HEK293 (cell line): ENCODE measurements at regions not wholly inside any gene's neighbourhood (a gene's known extent, or its start where the extent isn't known, plus 50 kb on each side); places are given as distances from the start of the nearest gene placed in this dataset.

Experiments used
- CTCF ChIA-PET: fragments of 350-600 bp; formaldehyde crosslinking; extraction: SDS; loops from one replicate; lab custom pipeline; 2021; ENCODE audit warnings: antibody characterized with exemption; lab: Yijun Ruan, JAX
- POLR2A ChIA-PET: fragments of 300-600 bp; formaldehyde crosslinking; extraction: SDS; loops from one replicate; lab custom pipeline; 2020; ENCODE audit warnings: antibody characterized with exemption, inconsistent platforms; lab: Yijun Ruan, JAX
- H3K27ac ChIP-seq: fragments of 200-500 bp; sonication (Bioruptor generic); 2 replicates; pipeline ENCODE4 v1.5.1; 2014; ENCODE audit warnings: low read depth, low read length, control low read depth, inconsistent platforms; ENCODE audit errors: extremely low read depth
- H3K36me3 ChIP-seq, 2 experiments: fragments of 200-500 bp in 1 of 2; sonication (Bioruptor generic) in 1 of 2; 1 replicate in 1 of 2; 2 replicates in 1 of 2; pipeline ENCODE4 v1.5.1; 2014 to 2017; ENCODE audit warnings: inconsistent platforms in 2 of 2, low read length in 2 of 2; ENCODE audit not compliant: control insufficient read depth in 2 of 2, insufficient read depth in 1 of 2
- H3K4me1 ChIP-seq: fragments of 200-500 bp; sonication (Bioruptor generic); 2 replicates; pipeline ENCODE4 v1.5.1; 2014; ENCODE audit warnings: mild to moderate bottlenecking, low read length, inconsistent platforms; ENCODE audit not compliant: control insufficient read depth, insufficient read depth
- H3K4me3 ChIP-seq: 2 replicates; pipeline ENCODE4 v1.5.1; 2011; ENCODE audit warnings: low read depth, mild to moderate bottlenecking, control low read depth, low read length, moderate library complexity
- H3K9me3 ChIP-seq: fragments of 200-500 bp; sonication (Bioruptor generic); 2 replicates; pipeline ENCODE4 v1.5.1; 2014; ENCODE audit warnings: low read depth, low read length, inconsistent platforms; ENCODE audit not compliant: control insufficient read depth, insufficient read depth
- BCL11A ChIP-seq: fragments of 450-650 bp; formaldehyde crosslinking; IDR thresholded peaks from 2 replicates; pipeline ENCODE4 v1.5.1; 2016; ENCODE audit warnings: low read depth, missing biosample characterization, missing genetic modification characterization
- CTCF ChIP-seq: fragments of 450-650 bp; formaldehyde crosslinking; IDR thresholded peaks from 2 replicates; pipeline ENCODE4 v1.5.1; 2016; ENCODE audit warnings: missing biosample characterization, missing genetic modification characterization
- ELK4 ChIP-seq: IDR thresholded peaks from 2 replicates; pipeline ENCODE4 v1.6.1; 2011; ENCODE audit warnings: mild to moderate bottlenecking, low read depth, low read length, borderline replicate concordance
- GLI2 ChIP-seq: fragments of 450-650 bp; formaldehyde crosslinking; IDR thresholded peaks from 2 replicates; pipeline ENCODE4; 2017; ENCODE audit warnings: missing biosample characterization, missing genetic modification characterization, low read depth, borderline replicate concordance
- HOXA7 ChIP-seq: sonication (generic); formaldehyde crosslinking; IDR thresholded peaks from 2 replicates; pipeline ENCODE4 v1.8.1; 2022; ENCODE audit warnings: missing genetic modification reagents, borderline replicate concordance
- ZNF184 ChIP-seq: fragments of 450-650 bp; IDR thresholded peaks from 2 replicates; pipeline ENCODE4 v1.5.1; 2018; ENCODE audit warnings: missing biosample characterization, mild to moderate bottlenecking, missing genetic modification characterization
- ZNF292 ChIP-seq: fragments of 450-650 bp; formaldehyde crosslinking; IDR thresholded peaks from 2 replicates; pipeline ENCODE4 v1.5.1; 2016; ENCODE audit warnings: low read depth, missing biosample characterization, missing genetic modification characterization, borderline replicate concordance
- ZNF302 ChIP-seq: fragments of 450-650 bp; formaldehyde crosslinking; IDR thresholded peaks from 2 replicates; pipeline ENCODE4 v1.5.1; 2016; ENCODE audit warnings: missing biosample characterization, missing genetic modification characterization, low read depth
- ZNF398 ChIP-seq: fragments of 450-650 bp; formaldehyde crosslinking; IDR thresholded peaks from 2 replicates; pipeline ENCODE4 v1.5.1; 2017; ENCODE audit warnings: missing biosample characterization, missing genetic modification characterization
- ZNF404 ChIP-seq: fragments of 450-650 bp; formaldehyde crosslinking; IDR thresholded peaks from 2 replicates; pipeline ENCODE4 v1.5.1; 2017; ENCODE audit warnings: missing biosample characterization, missing genetic modification characterization
- ZNF488 ChIP-seq: fragments of 450-650 bp; formaldehyde crosslinking; IDR thresholded peaks from 2 replicates; pipeline ENCODE4 v1.5.1; 2016; ENCODE audit warnings: missing biosample characterization, missing genetic modification characterization
- ZNF513 ChIP-seq: fragments of 450-650 bp; IDR thresholded peaks from 2 replicates; pipeline ENCODE4 v1.5.1; 2018; ENCODE audit warnings: missing biosample characterization, missing genetic modification characterization
- ZNF561 ChIP-seq: fragments of 450-650 bp; IDR thresholded peaks from 2 replicates; pipeline ENCODE4 v1.5.1; 2018; ENCODE audit warnings: missing biosample characterization, missing genetic modification characterization, borderline replicate concordance
- ZNF623 ChIP-seq: fragments of 450-650 bp; formaldehyde crosslinking; IDR thresholded peaks from 2 replicates; pipeline ENCODE4 v1.5.1; 2016; ENCODE audit warnings: missing biosample characterization, missing genetic modification characterization
- ZNF837 ChIP-seq: fragments of 450-650 bp; formaldehyde crosslinking; IDR thresholded peaks from 2 replicates; pipeline ENCODE4 v1.5.1; 2016; ENCODE audit warnings: missing biosample characterization, missing genetic modification characterization
- ZSCAN16 ChIP-seq: fragments of 450-650 bp; formaldehyde crosslinking; IDR thresholded peaks from 2 replicates; pipeline ENCODE4 v1.5.1; 2016; ENCODE audit warnings: missing biosample characterization, missing genetic modification characterization
- ZSCAN5A ChIP-seq: fragments of 450-650 bp; formaldehyde crosslinking; IDR thresholded peaks from 2 replicates; pipeline ENCODE4 v1.5.1; 2016; ENCODE audit warnings: missing biosample characterization, missing genetic modification characterization

- TF ChIP-seq ZSCAN5A (no peak), ZNF398 (tag by site-specific recombination) (no peak), HOXA7 (CRISPR knock-in tag) (no peak), ZNF404 (tag by site-specific recombination) (no peak), CTCF (tag by site-specific recombination) (no peak), ELK4 (no peak), ZNF837 (tag by site-specific recombination) (no peak), GLI2 (no peak), ZNF561 (no peak), ZNF488 (tag by site-specific recombination) (no peak), ZNF513 (no peak), ZNF302 (tag by site-specific recombination) (no peak)
These were observed 138.4 kb upstream of the GALNTL6 start (continued) for GRCh38 chr4:171674781-171675180.

- no peaks in the 10 kb centered on the region for H3K4me1 ChIP-seq
- POLR2A ChIA-PET = no interaction called here
- no peaks in the 10 kb centered on the region for H3K36me3 ChIP-seq
- no peak overlapping the region for H3K27ac ChIP-seq
- no peak overlapping the region for H3K4me3 ChIP-seq
- H3K9me3 ChIP-seq = no peaks in the 10 kb centered on the region
- CTCF ChIA-PET = no interaction called here
- TF ChIP-seq ZNF623 (no peak), ZNF292 (tag by site-specific recombination) (no peak), ZNF184 (no peak), ZSCAN16 (no peak), BCL11A (no peak), ZSCAN5A (no peak)
These were observed 144.8 kb upstream of the GALNTL6 start for GRCh38 chr4:171668403-171668802.
